Liver (tissue), 8 donors: ENCODE measurements at regions not wholly inside any gene's neighbourhood (a gene's known extent, or its start where the extent isn't known, plus 50 kb on each side); places are given as distances from the start of the nearest gene placed in this dataset.

Source experiments
- DNase-seq: peaks from one replicate; pipeline ENCODE4 v3.0.0-alpha.2; 2017; ENCODE audit warnings: low spot score
- H3K27ac ChIP-seq, 2 donors: one replicate each; pipeline ENCODE4 v1.7.0; 2013; ENCODE audit warnings: inconsistent platforms in 2 of 2, low read length in 2 of 2, control low read depth in 1 of 2, low read depth in 1 of 2, mild to moderate bottlenecking in 1 of 2
- H3K27me3 ChIP-seq, 4 donors: one replicate each; pipeline versions ENCODE4 v1.6.1 to v1.7.0; 2013; ENCODE audit warnings: low read length in 3 of 4, inconsistent platforms in 1 of 4, mild to moderate bottlenecking in 1 of 4, moderate library complexity in 1 of 4; ENCODE audit not compliant: control insufficient read depth in 4 of 4, insufficient read depth in 4 of 4
- H3K36me3 ChIP-seq, 4 donors: one replicate each; pipeline versions ENCODE4 v1.6.1 to v1.7.0; 2013; ENCODE audit warnings: low read length in 3 of 4, mild to moderate bottlenecking in 3 of 4, low read depth in 1 of 4, moderate library complexity in 1 of 4; ENCODE audit not compliant: control insufficient read depth in 4 of 4, insufficient read depth in 3 of 4
- H3K4me1 ChIP-seq, 4 donors: one replicate each; pipeline versions ENCODE4 v1.6.1 to v1.7.0; 2013; ENCODE audit warnings: low read length in 3 of 4, mild to moderate bottlenecking in 3 of 4, moderate library complexity in 1 of 4; ENCODE audit not compliant: control insufficient read depth in 4 of 4, insufficient read depth in 4 of 4
- H3K4me3 ChIP-seq, 3 donors: one replicate each; pipeline versions ENCODE4 v1.6.1 to v1.7.0; 2013; ENCODE audit warnings: low read length in 3 of 3, control low read depth in 1 of 3, low read depth in 1 of 3, mild to moderate bottlenecking in 1 of 3
- H3K9ac ChIP-seq, 2 donors: one replicate each; pipeline ENCODE4 v1.7.0; 2013; ENCODE audit warnings: low read length in 2 of 2, mild to moderate bottlenecking in 2 of 2, moderate library complexity in 2 of 2, control low read depth in 1 of 2, low read depth in 1 of 2
- H3K9me3 ChIP-seq, 4 donors: one replicate each; pipeline versions ENCODE4 v1.6.1 to v1.7.0; 2013; ENCODE audit warnings: low read length in 3 of 4; ENCODE audit not compliant: control insufficient read depth in 4 of 4
- ATF3 ChIP-seq: IDR thresholded peaks from 2 replicates; pipeline ENCODE4 v1.6.1; 2016; ENCODE audit warnings: antibody characterized with exemption
- CTCF ChIP-seq: fragments of 150-350 bp; IDR thresholded peaks from 2 replicates; pipeline ENCODE4 v1.5.1; 2017; ENCODE audit warnings: improper control_type of control experiment, low read depth, low read length; ENCODE audit not compliant: missing input control
- EGR1 ChIP-seq, 2 donors: IDR thresholded peaks; 2 replicates each; pipeline ENCODE4 v1.6.1; 2016 to 2018; ENCODE audit warnings: antibody characterized with exemption in 2 of 2, low read depth in 2 of 2
- FOXA1 ChIP-seq: IDR thresholded peaks from 2 replicates; pipeline ENCODE4 v1.6.1; 2016; ENCODE audit warnings: antibody characterized with exemption
- FOXA2 ChIP-seq: IDR thresholded peaks from 2 replicates; pipeline ENCODE4 v1.6.1; 2016; ENCODE audit warnings: antibody characterized with exemption
- GABPA ChIP-seq, 2 donors: IDR thresholded peaks in 1 of 2; conservative IDR thresholded peaks in 1 of 2; 2 replicates each; pipeline ENCODE4 v1.6.1; 2016; ENCODE audit warnings: antibody characterized with exemption in 2 of 2, mild to moderate bottlenecking in 1 of 2, moderate library complexity in 1 of 2
- HNF4A ChIP-seq, 2 donors: conservative IDR thresholded peaks; 2 replicates each; pipeline ENCODE4 v1.6.1; 2016; ENCODE audit warnings: antibody characterized with exemption in 2 of 2, mild to moderate bottlenecking in 2 of 2
- HNF4G ChIP-seq: IDR thresholded peaks from 2 replicates; pipeline ENCODE4 v1.6.1; 2016; ENCODE audit warnings: antibody characterized with exemption
- JUND ChIP-seq, 2 donors: IDR thresholded peaks; 2 replicates each; pipeline ENCODE4 v1.6.1; 2016; ENCODE audit warnings: antibody characterized with exemption in 2 of 2
- MAX ChIP-seq: IDR thresholded peaks from 2 replicates; pipeline ENCODE4 v1.6.1; 2016; ENCODE audit warnings: antibody characterized with exemption
- NR2F2 ChIP-seq: IDR thresholded peaks from 2 replicates; pipeline ENCODE4 v1.6.1; 2016; ENCODE audit warnings: antibody characterized with exemption
- RAD21 ChIP-seq, 2 donors: IDR thresholded peaks; 2 replicates each; pipeline ENCODE4 v1.6.1; 2016; ENCODE audit warnings: antibody characterized with exemption in 2 of 2, mild to moderate bottlenecking in 2 of 2
- REST ChIP-seq: IDR thresholded peaks from 2 replicates; pipeline ENCODE4 v1.6.1; 2016; ENCODE audit warnings: antibody characterized with exemption, mild to moderate bottlenecking
- RXRA ChIP-seq, 2 donors: IDR thresholded peaks; 2 replicates each; pipeline ENCODE4 v1.6.1; 2017 to 2018; ENCODE audit warnings: antibody characterized with exemption in 2 of 2, mild to moderate bottlenecking in 1 of 2
- SP1 ChIP-seq: IDR thresholded peaks from 2 replicates; pipeline ENCODE4 v1.6.1; 2018; ENCODE audit warnings: antibody characterized with exemption, mild to moderate bottlenecking
- TAF1 ChIP-seq: conservative IDR thresholded peaks from 2 replicates; pipeline ENCODE4 v1.6.1; 2016; ENCODE audit warnings: antibody characterized with exemption, mild to moderate bottlenecking
- YY1 ChIP-seq: IDR thresholded peaks from 2 replicates; pipeline ENCODE4 v1.6.1; 2016; ENCODE audit warnings: antibody characterized with exemption, mild to moderate bottlenecking
- ZBTB33 ChIP-seq: IDR thresholded peaks from 2 replicates; pipeline ENCODE4 v1.6.1; 2016; ENCODE audit warnings: antibody characterized with exemption
- WGBS: extraction: QIAGEN DNeasy Blood & Tissue Kit; methylation state at CpG from one replicate; pipeline ENCODE4 v1.1.7; 2013; 5-methylcytosine and 5-hydroxymethylcytosine counted together
- donor health status: healthy.
- donor health status: healthy.
- donor health status: healthy.
- donor health status: healthy.
- donor health status: healthy.

- WGBS = 83% methylated on average over 31 of the region's 31 CpGs
- Histone ChIP-seq H3K9me3 (no peaks in the 10 kb centered on the region), H3K4me1 (peaks cover 6 to 19% (median 9%) of the 10 kb centered on the region in 4 donors), H3K27me3 (no peaks in the 10 kb centered on the region), H3K9ac (no peak overlapping the region), H3K27ac (no peak overlapping the region), H3K4me3 (no peak overlapping the region), H3K36me3 (no peaks in the 10 kb centered on the region)
- TF ChIP-seq MAX (no peak), HNF4G (no peak), NR2F2 (no peak), ZBTB33 (no peak), RXRA (IDR thresholded peaks at IDR 0.05) (no peak), FOXA2 (no peak), ATF3 (no peak), FOXA1 (no peak), SP1 (no peak), HNF4A (conservative IDR thresholded peaks at IDR 0.05) (no peak)
- DNase-seq = no peak
Measured at GRCh38 chr6:170134471-170135440, 156.1 kb downstream of the DLL1 start.

- Histone ChIP-seq H3K9ac (no peak overlapping the region), H3K9me3 (no peaks in the 10 kb centered on the region), H3K27me3 (no peaks in the 10 kb centered on the region), H3K4me3 (no peak overlapping the region), H3K27ac (no peak overlapping the region), H3K36me3 (no peaks in the 10 kb centered on the region), H3K4me1 (peaks cover 10 to 25% (median 13%) of the 10 kb centered on the region in 4 donors)
- no peak for DNase-seq
- TF ChIP-seq FOXA2 (no peak), TAF1 (no peak), FOXA1 (no peak), HNF4A (conservative IDR thresholded peaks at IDR 0.05) (no peak), EGR1 (IDR thresholded peaks at IDR 0.05; ENCODE audit: low read depth in 2 of 2) (no peak), MAX (no peak), RXRA (IDR thresholded peaks at IDR 0.05) (no peak), SP1 (no peak), ATF3 (no peak), HNF4G (no peak), CTCF (no peak), GABPA (IDR thresholded peaks at IDR 0.05 in 1 of 2, conservative IDR thresholded peaks at IDR 0.05 in 1 of 2) (no peak), YY1 (no peak), JUND (IDR thresholded peaks at IDR 0.05) (no peak), REST (no peak), NR2F2 (no peak), ZBTB33 (no peak), RAD21 (IDR thresholded peaks at IDR 0.05) (no peak)
- 65% methylated on average over 17 of the region's 17 CpGs for WGBS
Measured at GRCh38 chr6:170134031-170134470, 156.8 kb downstream of the DLL1 start.
